Lower leg skin (tissue), 3 donors: ENCODE measurements at regions not wholly inside any gene's neighbourhood (a gene's known extent, or its start where the extent isn't known, plus 50 kb on each side); places are given as distances from the start of the nearest gene placed in this dataset.

ENCODE experiments used
- CTCF ChIP-seq, 3 donors: fragments of 450-650 bp; IDR thresholded peaks; one replicate each; pipeline ENCODE4 v1.5.1; 2016; ENCODE audit warnings: antibody characterized with exemption in 3 of 3, mild to moderate bottlenecking in 3 of 3, moderate library complexity in 2 of 3
- POLR2A ChIP-seq, 2 donors: fragments of 450-650 bp; IDR thresholded peaks; one replicate each; pipeline ENCODE4 v1.6.1; 2016 to 2017; ENCODE audit warnings: antibody characterized with exemption in 2 of 2, mild to moderate bottlenecking in 1 of 2, moderate library complexity in 1 of 2

- TF ChIP-seq CTCF (IDR thresholded peaks at IDR 0.05) (no peak), POLR2A (IDR thresholded peaks at IDR 0.05) (no peak)
Measured at GRCh38 chr7:148472406-148472805, 118.2 kb upstream of the C7orf33 start.
